ENCODE measurements at regions not wholly inside any gene's neighbourhood (a gene's known extent, or its start where the extent isn't known, plus 50 kb on each side); places are given as distances from the start of the nearest gene placed in this dataset.

- no peak for TF ChIP-seq CTCF (IDR thresholded peaks at IDR 0.05)
- TF ChIP-seq POLR2A (IDR thresholded peaks at IDR 0.05) = no peak
Measured at GRCh38 chr12:107406932-107407331, 278.7 kb upstream of the PWP1 start.

Data from body of pancreas (tissue), 4 donors.